SU-DHL-6 (cell line): ENCODE measurements at regions not wholly inside any gene's neighbourhood (a gene's known extent, or its start where the extent isn't known, plus 50 kb on each side); places are given as distances from the start of the nearest gene placed in this dataset.

ENCODE experiments used
- H2AFZ ChIP-seq: fragments of 200-600 bp; sonication (generic); 2 replicates; pipeline ENCODE4 v1.6.1; 2014; ENCODE audit warnings: low read depth, mild to moderate bottlenecking, moderate library complexity, mixed read lengths, antibody characterized with exemption, low read length; ENCODE audit not compliant: severe bottlenecking
- H3F3A ChIP-seq: fragments of 200-600 bp; shearing (Covaris generic); 2 replicates; pipeline ENCODE4 v1.6.0; 2016; ENCODE audit warnings: antibody characterized with exemption, mild to moderate bottlenecking; ENCODE audit not compliant: insufficient read depth
- H3K27ac ChIP-seq: fragments of 200-600 bp; sonication (generic); 2 replicates; pipeline ENCODE4 v1.5.1; 2016; ENCODE audit warnings: low read depth, mild to moderate bottlenecking, low read length, moderate library complexity, mixed read lengths
- H3K27me3 ChIP-seq: fragments of 200-600 bp; sonication (generic), shearing (Covaris generic); 2 replicates; pipeline ENCODE4 v1.6.0; 2014; ENCODE audit warnings: mild to moderate bottlenecking, low read length
- H3K36me3 ChIP-seq: fragments of 200-600 bp; sonication (generic); 2 replicates; pipeline ENCODE4 v1.6.1; 2014; ENCODE audit warnings: mild to moderate bottlenecking, low read length, mixed read lengths
- H3K4me2 ChIP-seq: fragments of 300-600, 200-600 bp; shearing (Covaris generic), sonication (generic); 2 replicates; pipeline ENCODE4 v1.6.0; 2014; ENCODE audit warnings: low read length, low read depth, mild to moderate bottlenecking; ENCODE audit not compliant: poor library complexity, severe bottlenecking
- H3K4me3 ChIP-seq: fragments of 200-600 bp; sonication (generic); 2 replicates; pipeline ENCODE4 v1.5.1; 2014; ENCODE audit warnings: antibody characterized with exemption, low read length, mild to moderate bottlenecking, mixed read lengths; ENCODE audit not compliant: insufficient read depth, poor library complexity, severe bottlenecking
- H3K79me2 ChIP-seq: fragments of 200-600 bp; sonication (generic); 2 replicates; pipeline ENCODE4 v1.6.1; 2014; ENCODE audit warnings: mild to moderate bottlenecking, low read length, moderate library complexity; ENCODE audit not compliant: insufficient read depth
- H3K9ac ChIP-seq: fragments of 200-600 bp; sonication (generic); 2 replicates; pipeline ENCODE4 v1.7.0; 2014; ENCODE audit warnings: mild to moderate bottlenecking, low read length
- H3K9me2 ChIP-seq: fragments of 200-600 bp; sonication (generic); replicated peaks from 2 replicates; pipeline ENCODE4 v1.6.1; 2014; ENCODE audit warnings: low read length; ENCODE audit not compliant: insufficient read depth
- H3K9me3 ChIP-seq: fragments of 200-600 bp; sonication (generic); 2 replicates; pipeline ENCODE4 v1.6.1; 2014; ENCODE audit warnings: low read length, mixed read lengths; ENCODE audit not compliant: insufficient read depth
- H4K20me1 ChIP-seq: fragments of 200-600 bp; sonication (generic); 2 replicates; pipeline ENCODE4 v1.6.1; 2014; ENCODE audit warnings: low read depth, mild to moderate bottlenecking, antibody characterized with exemption, low read length, moderate library complexity, mixed read lengths
- EZH2phosphoT487 ChIP-seq: fragments of 200-600 bp; sonication (generic), shearing (Covaris generic); conservative IDR thresholded peaks from 2 replicates; pipeline ENCODE4 v1.6.1; 2018; ENCODE audit warnings: mild to moderate bottlenecking, antibody characterized with exemption, low read length, moderate library complexity, mixed read lengths
- TF ChIP-seq, protein P1 (sequence below): fragments of 200-600 bp; sonication (generic); IDR thresholded peaks from one replicate; pipeline ENCODE4 v1.5.1; 2017; ENCODE audit warnings: antibody characterized with exemption, mild to moderate bottlenecking, low read length, moderate library complexity; ENCODE audit not compliant: insufficient read depth, poor library complexity, severe bottlenecking

DNA sequence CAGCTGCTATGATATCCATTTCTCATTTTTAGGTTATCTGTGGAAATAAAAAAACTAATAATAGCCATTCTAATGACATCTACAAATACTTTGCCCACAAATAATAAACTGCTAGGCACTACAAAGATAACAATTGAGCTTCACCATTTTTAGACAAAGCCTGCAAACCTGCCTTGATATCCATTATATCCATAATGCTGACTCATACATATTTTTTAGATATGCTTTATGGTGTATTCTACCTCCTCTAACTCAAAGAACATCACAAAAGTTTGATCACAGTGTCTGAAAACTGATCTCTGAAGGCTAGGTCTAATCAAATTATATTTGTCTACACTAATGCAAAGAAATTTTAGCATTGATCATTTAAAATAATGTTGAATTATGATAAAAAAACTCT is 138.4 kb downstream of the HNMT start:
- H3F3A ChIP-seq, result no peaks in the 10 kb centered on the region
- H3K79me2 ChIP-seq, result no peaks in the 10 kb centered on the region

DNA sequence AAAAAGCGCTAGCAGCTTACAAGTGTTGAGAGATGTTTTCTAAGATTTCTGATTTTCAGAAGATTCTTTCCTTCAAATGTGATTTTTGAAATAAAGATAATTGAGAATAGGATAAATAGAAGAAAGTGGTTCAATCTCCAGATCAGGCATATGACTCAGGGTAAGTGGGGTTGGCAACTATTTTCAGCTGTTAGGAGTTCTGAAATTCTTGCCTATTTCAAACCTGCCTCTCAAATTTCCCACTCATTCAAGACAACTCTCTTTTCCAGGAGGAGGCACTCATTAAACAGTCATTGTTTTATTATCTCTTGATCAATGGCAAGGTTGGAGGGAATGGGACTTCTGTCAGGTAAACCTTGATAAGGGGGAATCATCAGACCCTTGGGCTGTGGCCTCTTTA is 138.9 kb downstream of the HNMT start:
- Histone ChIP-seq H3K4me3 (no peak overlapping the region), H3K4me2 (no peak overlapping the region), H3K9me3 (no peaks in the 10 kb centered on the region), H3K9ac (no peak overlapping the region), H4K20me1 (no peaks in the 10 kb centered on the region), H3K79me2 (no peaks in the 10 kb centered on the region), H3K27me3 (no peaks in the 10 kb centered on the region), H3K27ac (no peak overlapping the region), H3K9me2 (no peaks in the 10 kb centered on the region), H3F3A (no peaks in the 10 kb centered on the region), H2AFZ (no peak overlapping the region), H3K36me3 (no peaks in the 10 kb centered on the region)
- no peak for TF ChIP-seq EZH2phosphoT487
- TF ChIP-seq, protein P1, sequence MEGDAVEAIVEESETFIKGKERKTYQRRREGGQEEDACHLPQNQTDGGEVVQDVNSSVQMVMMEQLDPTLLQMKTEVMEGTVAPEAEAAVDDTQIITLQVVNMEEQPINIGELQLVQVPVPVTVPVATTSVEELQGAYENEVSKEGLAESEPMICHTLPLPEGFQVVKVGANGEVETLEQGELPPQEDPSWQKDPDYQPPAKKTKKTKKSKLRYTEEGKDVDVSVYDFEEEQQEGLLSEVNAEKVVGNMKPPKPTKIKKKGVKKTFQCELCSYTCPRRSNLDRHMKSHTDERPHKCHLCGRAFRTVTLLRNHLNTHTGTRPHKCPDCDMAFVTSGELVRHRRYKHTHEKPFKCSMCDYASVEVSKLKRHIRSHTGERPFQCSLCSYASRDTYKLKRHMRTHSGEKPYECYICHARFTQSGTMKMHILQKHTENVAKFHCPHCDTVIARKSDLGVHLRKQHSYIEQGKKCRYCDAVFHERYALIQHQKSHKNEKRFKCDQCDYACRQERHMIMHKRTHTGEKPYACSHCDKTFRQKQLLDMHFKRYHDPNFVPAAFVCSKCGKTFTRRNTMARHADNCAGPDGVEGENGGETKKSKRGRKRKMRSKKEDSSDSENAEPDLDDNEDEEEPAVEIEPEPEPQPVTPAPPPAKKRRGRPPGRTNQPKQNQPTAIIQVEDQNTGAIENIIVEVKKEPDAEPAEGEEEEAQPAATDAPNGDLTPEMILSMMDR, result no peak

More for the DNA sequence above, 138.4 kb downstream of the HNMT start:
- no peak overlapping the region for H3K4me3 ChIP-seq
- no peaks in the 10 kb centered on the region for H3K9me3 ChIP-seq
- H3K9me2 ChIP-seq, result no peaks in the 10 kb centered on the region
- H3K9ac ChIP-seq, result no peak overlapping the region
- H3K27me3 ChIP-seq, result no peaks in the 10 kb centered on the region
- no peaks in the 10 kb centered on the region for H3K36me3 ChIP-seq
- no peak overlapping the region for H3K4me2 ChIP-seq
- no peaks in the 10 kb centered on the region for H4K20me1 ChIP-seq
- TF ChIP-seq EZH2phosphoT487, result no peak
- TF ChIP-seq, protein P1, result no peak
- H3K27ac ChIP-seq, result no peak overlapping the region
- H2AFZ ChIP-seq, result no peak overlapping the region

DNA sequence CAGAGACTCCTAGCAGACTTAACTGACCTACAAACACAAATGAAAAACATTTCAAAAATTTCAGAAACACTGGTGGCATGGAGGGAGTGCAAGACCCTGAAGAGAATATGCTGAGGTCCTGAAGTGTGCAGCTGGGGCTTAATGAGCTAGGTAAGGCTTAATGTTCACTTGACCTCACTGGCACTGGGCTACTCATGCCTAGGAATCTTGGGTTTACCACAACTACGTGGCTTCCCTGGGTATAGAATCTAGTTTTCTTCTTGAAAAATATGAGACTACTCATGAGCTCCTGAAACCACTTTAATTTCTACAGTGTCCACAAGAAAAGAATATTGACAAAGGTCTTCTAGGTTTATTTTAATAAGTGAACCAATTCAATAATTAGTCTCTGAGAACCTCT is 139.8 kb downstream of the HNMT start:
- Histone ChIP-seq H3K4me2 (no peak overlapping the region), H3K9me3 (no peaks in the 10 kb centered on the region), H3K4me3 (no peak overlapping the region), H3K9me2 (no peaks in the 10 kb centered on the region), H3K27me3 (no peaks in the 10 kb centered on the region), H4K20me1 (no peaks in the 10 kb centered on the region), H3K27ac (no peak overlapping the region), H3F3A (no peaks in the 10 kb centered on the region), H3K36me3 (no peaks in the 10 kb centered on the region), H3K79me2 (no peaks in the 10 kb centered on the region), H3K9ac (no peak overlapping the region), H2AFZ (no peak overlapping the region)
- TF ChIP-seq EZH2phosphoT487, result no peak
- TF ChIP-seq, protein P1, result no peak

DNA sequence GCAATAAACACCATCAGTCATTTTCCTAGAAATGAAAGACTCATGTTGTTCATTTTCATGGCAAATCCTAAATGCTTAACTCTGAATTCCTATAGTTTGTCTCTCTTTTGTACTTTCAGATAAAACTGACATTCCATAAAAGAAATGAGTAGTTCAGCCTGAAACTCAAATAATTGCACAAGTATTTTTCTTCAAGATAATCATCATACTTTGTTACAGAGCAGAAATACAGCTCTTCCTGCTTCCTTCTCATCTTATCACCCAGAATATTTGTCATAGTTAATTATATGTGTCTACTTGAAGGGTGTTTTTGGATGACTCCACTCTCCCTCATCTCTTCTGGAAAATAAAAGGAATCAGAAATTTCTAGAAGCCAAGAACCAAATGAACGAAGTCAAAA is 141.1 kb downstream of the HNMT start:
- Histone ChIP-seq H3F3A (no peaks in the 10 kb centered on the region), H2AFZ (no peak overlapping the region), H3K4me2 (no peak overlapping the region), H3K9me3 (no peaks in the 10 kb centered on the region), H3K79me2 (no peaks in the 10 kb centered on the region), H3K4me3 (no peak overlapping the region), H3K27ac (no peak overlapping the region), H3K9me2 (no peaks in the 10 kb centered on the region), H4K20me1 (no peaks in the 10 kb centered on the region), H3K27me3 (no peaks in the 10 kb centered on the region), H3K9ac (no peak overlapping the region), H3K36me3 (no peaks in the 10 kb centered on the region)
- TF ChIP-seq EZH2phosphoT487, result no peak
- TF ChIP-seq, protein P1, result no peak
